ENCODE measurements at regions not wholly inside any gene's neighbourhood (a gene's known extent, or its start where the extent isn't known, plus 50 kb on each side); places are given as distances from the start of the nearest gene placed in this dataset.

DNA sequence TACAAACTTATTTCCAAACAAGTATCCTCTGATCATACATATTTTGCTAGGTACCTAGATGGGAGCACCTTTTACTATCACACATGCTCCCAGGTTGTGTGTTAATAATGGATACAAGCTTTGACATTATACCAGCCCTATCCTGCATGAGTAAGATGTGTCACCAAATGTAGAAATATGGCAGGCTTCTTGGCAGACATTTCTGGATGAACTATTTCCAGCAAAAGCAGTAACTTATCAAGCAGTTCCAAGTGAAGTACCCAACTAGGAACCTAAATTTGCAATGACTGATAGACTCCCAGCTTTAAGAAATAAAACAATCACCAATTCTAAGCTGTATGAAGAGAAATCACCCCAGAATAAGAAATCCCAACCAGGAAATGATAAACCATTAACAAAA, 103.7 kb upstream of the TMEM72 start:
- H3K4me3 ChIP-seq (ENCODE audit: control extremely low read depth in 1 of 5, extremely low read depth in 1 of 5, insufficient read depth in 1 of 5, low read depth in 2 of 5, low read length in 4 of 5), result no peak overlapping the region
- Mint-ChIP-seq H3K27ac (no peak overlapping the region), H3K9me3 (ENCODE audit: insufficient read depth) (no peaks in the 10 kb centered on the region), H3K27me3 (peaks cover 16% of the 10 kb centered on the region), H3K4me1 (no peaks in the 10 kb centered on the region), H3K4me3 (no peak overlapping the region)
- H3K9me3 ChIP-seq (ENCODE audit: control extremely low read depth in 1 of 3, control insufficient read depth in 2 of 3, insufficient read depth in 1 of 3, low read length in 2 of 3), result peaks cover 0 to 5% (median 0%) of the 10 kb centered on the region in 3 donors
- no peaks in the 10 kb centered on the region for H3K79me2 ChIP-seq (ENCODE audit: control insufficient read depth, insufficient read depth, low read length)
- no peak overlapping the region for H2AFZ ChIP-seq (ENCODE audit: insufficient read depth, low read depth, low read length, poor library complexity, severe bottlenecking)
- H3K27me3 ChIP-seq (replicated peaks in 1 of 4; ENCODE audit: control extremely low read depth in 1 of 4, control insufficient read depth in 3 of 4, insufficient read depth in 4 of 4, low read length in 3 of 4), result peaks cover 0 to 2% (median 0%) of the 10 kb centered on the region in 4 experiments
- DNase-seq, result no peak
- ChIA-PET CTCF (interaction anchor here (0.8 kb wide), 1 partner anchor 9 kb away, joined by 4 read pairs; no protein-coding TSS in a partner anchor), POLR2A (no interaction called here)
- no peaks in the 10 kb centered on the region for H4K20me1 ChIP-seq (ENCODE audit: control insufficient read depth, insufficient read depth, low read length, poor library complexity, severe bottlenecking)
- intact Hi-C loops (cut with micrococcal nuclease), result no loop called here
- H3K9ac ChIP-seq (ENCODE audit: low read length), result no peak overlapping the region
- H3K4me1 ChIP-seq (ENCODE audit: control insufficient read depth in 2 of 2, insufficient read depth in 2 of 2, low read length in 2 of 2), result no peaks in the 10 kb centered on the region
- H3K36me3 ChIP-seq (replicated peaks in 1 of 2; ENCODE audit: control extremely low read depth in 1 of 2, control insufficient read depth in 1 of 2, extremely low read depth in 1 of 2, insufficient read depth in 2 of 2, low read length in 1 of 2), result no peaks in the 10 kb centered on the region
- no peak overlapping the region for H3K27ac ChIP-seq (ENCODE audit: low read length in 2 of 2)
- TF ChIP-seq EZH2 (IDR thresholded peaks at IDR 0.05; ENCODE audit: borderline replicate concordance, insufficient read depth, low read depth, low read length, poor library complexity, severe bottlenecking) (no peak), CTCF (IDR thresholded peaks at IDR 0.05) (no peak)
- ATAC-seq (ENCODE audit: low read depth), result no peak
- no peak overlapping the region for H3K4me2 ChIP-seq (replicated peaks; ENCODE audit: low read depth, low read length, poor library complexity, severe bottlenecking)

DNA sequence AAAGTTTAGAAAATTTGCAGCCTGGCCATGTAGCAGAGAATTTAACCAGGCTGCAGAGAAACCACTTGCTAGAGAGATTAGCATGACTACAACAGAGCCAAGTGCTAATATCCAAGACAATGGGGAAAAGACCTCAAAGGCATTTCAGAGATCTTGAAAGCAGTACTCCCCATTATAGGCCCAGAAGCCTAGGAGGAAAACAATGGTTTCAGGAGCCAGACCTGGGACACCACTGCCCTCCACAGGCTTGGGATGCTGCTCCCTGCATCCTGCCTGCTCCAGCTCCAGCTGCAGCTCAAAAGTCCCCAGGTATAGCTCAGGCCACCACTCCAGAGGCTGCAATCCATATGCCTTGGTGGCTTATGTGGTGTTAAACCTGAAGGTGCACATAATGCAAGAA, 101.5 kb upstream of the TMEM72 start:
- no peak for DNase-seq

More for the DNA sequence above, 101.5 kb upstream of the TMEM72 start:
- Histone ChIP-seq H3K9ac (ENCODE audit: low read length) (no peak overlapping the region), H3K36me3 (replicated peaks in 1 of 2; ENCODE audit: control extremely low read depth in 1 of 2, control insufficient read depth in 1 of 2, extremely low read depth in 1 of 2, insufficient read depth in 2 of 2, low read length in 1 of 2) (no peaks in the 10 kb centered on the region), H3K9me3 (ENCODE audit: control extremely low read depth in 1 of 3, control insufficient read depth in 2 of 3, insufficient read depth in 1 of 3, low read length in 2 of 3) (peaks cover 0 to 5% (median 0%) of the 10 kb centered on the region in 3 donors), H3K4me1 (ENCODE audit: control insufficient read depth in 2 of 2, insufficient read depth in 2 of 2, low read length in 2 of 2) (no peaks in the 10 kb centered on the region), H3K79me2 (ENCODE audit: control insufficient read depth, insufficient read depth, low read length) (no peaks in the 10 kb centered on the region), H2AFZ (ENCODE audit: insufficient read depth, low read depth, low read length, poor library complexity, severe bottlenecking) (no peak overlapping the region), H3K4me3 (ENCODE audit: control extremely low read depth in 1 of 5, extremely low read depth in 1 of 5, insufficient read depth in 1 of 5, low read depth in 2 of 5, low read length in 4 of 5) (no peak overlapping the region), H4K20me1 (ENCODE audit: control insufficient read depth, insufficient read depth, low read length, poor library complexity, severe bottlenecking) (no peaks in the 10 kb centered on the region), H3K27me3 (replicated peaks in 1 of 4; ENCODE audit: control extremely low read depth in 1 of 4, control insufficient read depth in 3 of 4, insufficient read depth in 4 of 4, low read length in 3 of 4) (no peaks in the 10 kb centered on the region), H3K4me2 (replicated peaks; ENCODE audit: low read depth, low read length, poor library complexity, severe bottlenecking) (no peak overlapping the region), H3K27ac (ENCODE audit: low read length in 2 of 2) (no peak overlapping the region)
- H3K27ac Mint-ChIP-seq, result no peak overlapping the region
- peaks cover 7% of the 10 kb centered on the region for H3K27me3 Mint-ChIP-seq
- no peak for TF ChIP-seq CTCF (IDR thresholded peaks at IDR 0.05)
- TF ChIP-seq EZH2 (IDR thresholded peaks at IDR 0.05; ENCODE audit: borderline replicate concordance, insufficient read depth, low read depth, low read length, poor library complexity, severe bottlenecking), result no peak
- H3K4me1 Mint-ChIP-seq, result no peaks in the 10 kb centered on the region
- POLR2A ChIA-PET, result no interaction called here
- H3K4me3 Mint-ChIP-seq, result no peak overlapping the region
- intact Hi-C loops (cut with micrococcal nuclease), result no loop called here
- H3K9me3 Mint-ChIP-seq (ENCODE audit: insufficient read depth), result peaks cover 5% of the 10 kb centered on the region
- ATAC-seq (ENCODE audit: low read depth), result no peak
- CTCF ChIA-PET, result no interaction called here

Data from B cell (primary cell).